ENCODE measurements at regions not wholly inside any gene's neighbourhood (a gene's known extent, or its start where the extent isn't known, plus 50 kb on each side); places are given as distances from the start of the nearest gene placed in this dataset.
"Not testable (repeated sequence)": the region's sequence is repeated elsewhere in the genome, so short reads cannot be mapped to it uniquely, and the experiment has no call there.

DNA sequence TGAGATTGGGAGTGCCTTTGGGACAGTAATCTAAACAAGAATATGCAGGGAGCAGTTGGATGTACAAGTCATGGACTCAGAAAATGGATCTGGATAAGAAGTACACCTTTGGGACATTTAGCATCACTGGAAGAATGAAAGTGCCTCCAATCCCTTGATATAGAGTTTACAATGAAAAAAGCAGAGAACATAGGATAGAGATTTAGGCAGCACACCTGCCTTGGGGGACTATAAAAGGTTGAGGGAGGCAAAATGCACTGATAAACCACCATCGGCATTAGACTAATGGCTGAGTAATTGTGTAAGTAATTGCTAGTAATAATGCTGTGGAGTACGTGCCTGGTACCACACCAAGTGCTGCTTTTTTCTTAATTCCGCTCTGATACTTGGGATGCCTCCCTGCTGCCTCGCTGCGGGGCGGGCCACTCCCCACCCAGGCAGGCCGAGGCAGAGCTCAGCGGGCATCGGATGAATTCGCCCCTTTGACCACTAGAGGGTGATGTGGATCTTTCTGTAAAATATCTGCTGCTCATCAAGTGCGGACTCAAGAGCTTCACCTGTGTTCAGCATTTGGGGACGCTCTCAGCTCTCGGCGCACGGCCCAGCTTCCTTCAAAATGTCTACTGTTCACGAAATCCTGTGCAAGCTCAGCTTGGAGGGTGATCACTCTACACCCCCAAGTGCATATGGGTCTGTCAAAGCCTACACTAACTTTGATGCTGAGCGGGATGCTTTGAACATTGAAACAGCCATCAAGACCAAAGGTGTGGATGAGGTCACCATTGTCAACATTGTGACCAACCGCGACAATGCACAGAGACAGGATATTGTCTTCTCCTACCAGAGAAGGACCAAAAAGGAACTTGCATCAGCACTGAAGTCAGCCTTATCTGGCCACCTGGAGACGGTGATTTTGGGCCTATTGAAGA lies 99.9 kb downstream of the ANKRD18B start:
- DNase-seq (ENCODE audit: low read depth), result peak; percentile 42

DNA sequence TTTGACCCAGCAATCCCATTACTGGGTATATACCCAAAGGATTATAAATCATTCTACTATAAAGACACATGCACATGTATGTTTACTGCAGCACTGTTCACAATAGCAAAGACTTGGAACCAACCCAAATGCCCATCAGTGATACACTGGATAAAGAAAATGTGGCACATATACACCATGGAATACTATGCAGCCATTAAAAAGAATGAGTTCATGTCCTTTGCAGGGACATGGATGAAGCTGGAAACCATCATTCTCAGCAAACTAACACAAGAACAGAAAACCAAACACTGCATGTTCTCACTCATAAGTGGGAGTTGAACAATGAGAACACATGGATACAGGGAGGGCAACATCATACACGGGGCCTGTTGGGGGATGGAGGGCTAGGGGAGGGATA lies 104.3 kb downstream of the ANKRD18B start:
- DNase-seq (ENCODE audit: low read depth), result not testable (repeated sequence)

- no peak for DNase-seq (ENCODE audit: low read depth)
Observed at GRCh38 chr9:33628865-33629410, 104.9 kb downstream of the ANKRD18B start.

- DNase-seq (ENCODE audit: low read depth), result no peak
Observed at GRCh38 chr9:33633636-33634035, 109.6 kb downstream of the ANKRD18B start.

- no peak for DNase-seq (ENCODE audit: low read depth)
Observed at GRCh38 chr9:33637881-33638280, 113.8 kb downstream of the ANKRD18B start.

GRCh38 chr9:33638391-33638915 lies 114.4 kb downstream of the ANKRD18B start:
- DNase-seq (ENCODE audit: low read depth), result no peak

- no peak for DNase-seq (ENCODE audit: low read depth)
Observed at GRCh38 chr9:33645706-33646105, 121.7 kb downstream of the ANKRD18B start.

GRCh38 chr9:33649463-33649862 lies 125.4 kb downstream of the ANKRD18B start:
- no peak for DNase-seq (ENCODE audit: low read depth)

DNA sequence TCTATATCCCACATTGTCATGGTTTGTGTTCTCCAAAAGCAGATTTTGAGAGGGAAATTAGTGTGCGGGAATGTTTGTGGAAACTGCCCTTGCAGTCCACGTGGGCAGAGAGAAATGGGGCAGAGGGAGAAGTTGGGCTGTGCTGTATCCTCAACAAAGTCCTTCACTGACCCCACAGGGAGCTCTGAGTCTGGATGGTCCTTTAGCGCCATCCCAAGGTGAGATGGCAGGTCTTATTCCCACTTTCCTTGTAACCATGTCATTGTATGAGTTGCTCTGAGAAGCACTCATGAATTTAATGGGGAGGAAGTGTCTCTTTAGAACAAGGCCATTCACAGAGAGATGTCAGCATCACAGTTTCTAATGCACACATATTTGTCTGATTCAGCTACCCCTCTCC lies 127.1 kb downstream of the ANKRD18B start:
- DNase-seq (ENCODE audit: low read depth), result no peak

DNA sequence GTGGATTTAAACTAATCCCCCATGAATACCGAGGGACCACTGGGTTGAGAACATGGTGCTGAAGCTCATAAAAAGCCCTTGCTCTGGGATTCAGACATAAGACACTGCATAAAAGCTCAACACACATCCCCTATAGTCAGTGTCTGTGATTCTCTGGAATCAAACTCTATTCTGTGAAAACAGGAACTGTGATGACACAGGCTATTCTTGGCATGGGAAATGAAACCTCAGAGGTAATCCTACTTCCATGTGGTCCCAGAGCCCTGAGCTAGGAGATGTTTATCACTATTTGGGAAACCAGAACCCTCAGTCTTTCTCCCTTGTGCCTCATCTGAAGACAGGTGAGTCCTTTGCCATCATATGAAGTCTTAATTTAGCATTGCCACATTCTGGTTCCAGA lies 135.4 kb upstream of the PRSS3 start:
- no peak for DNase-seq (ENCODE audit: low read depth)

GRCh38 chr9:33660772-33661171 lies 134.6 kb upstream of the PRSS3 start:
- no peak for DNase-seq (ENCODE audit: low read depth)

DNA sequence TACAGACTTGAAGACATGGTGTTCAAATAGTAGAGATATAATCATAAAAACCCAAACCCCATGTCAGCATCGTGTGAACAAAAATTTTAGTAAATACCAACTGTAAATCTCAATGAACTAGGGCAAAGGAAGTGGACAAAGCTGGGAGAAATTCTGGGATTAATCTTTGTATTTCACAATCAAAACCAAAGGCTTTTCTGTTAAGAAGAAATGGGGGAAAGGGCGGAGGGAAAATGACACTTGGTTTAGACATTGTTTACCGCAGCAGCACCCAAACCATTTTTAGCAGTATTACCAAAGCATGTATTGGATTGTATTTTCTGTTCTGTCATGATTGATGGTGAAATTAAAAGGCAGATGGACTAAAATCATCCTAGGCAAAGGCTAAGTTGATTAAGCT lies 134.2 kb upstream of the PRSS3 start:
- no peak for DNase-seq (ENCODE audit: low read depth)

DNA sequence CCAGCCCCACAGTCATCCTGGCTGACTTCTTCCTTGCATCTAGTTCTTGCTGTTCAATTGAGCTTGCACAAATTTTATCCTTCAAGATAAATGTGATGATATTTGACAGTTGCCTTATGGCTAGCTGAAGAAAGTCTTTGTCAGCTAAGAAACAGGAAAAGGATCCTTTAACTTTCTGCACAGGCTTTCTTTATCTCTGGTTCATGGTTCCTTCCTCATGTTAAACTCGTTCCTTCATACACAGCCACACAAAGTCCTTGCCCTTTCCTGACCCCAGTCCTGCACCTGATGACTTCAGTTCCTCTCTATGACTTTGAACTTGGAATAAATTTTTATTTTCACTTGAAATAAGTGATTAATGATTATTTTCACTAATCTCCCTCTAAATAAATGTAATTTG lies 132.5 kb upstream of the PRSS3 start:
- no peak for DNase-seq (ENCODE audit: low read depth)

- not testable (repeated sequence) for DNase-seq (ENCODE audit: low read depth)
Observed at GRCh38 chr9:33676194-33676745, 119.1 kb upstream of the PRSS3 start.

- DNase-seq (ENCODE audit: low read depth), result no peak
Observed at GRCh38 chr9:33676746-33677505, 118.4 kb upstream of the PRSS3 start.

DNA sequence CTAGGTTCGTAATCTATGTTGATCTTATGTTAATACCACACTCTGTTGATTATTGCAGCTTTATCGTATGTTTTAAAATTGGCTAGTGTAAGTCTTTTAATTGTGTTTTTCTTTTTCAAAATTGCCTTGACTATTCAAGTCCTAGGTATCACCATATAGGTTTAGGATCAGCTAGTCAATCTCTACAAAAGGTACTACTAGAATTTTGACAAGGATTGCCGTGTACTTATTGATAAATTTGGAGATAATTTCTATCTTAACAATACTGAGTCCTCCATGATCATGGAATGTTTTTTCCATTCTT lies 117.9 kb upstream of the PRSS3 start:
- DNase-seq (ENCODE audit: low read depth), result no peak

- no peak for DNase-seq (ENCODE audit: low read depth)
Observed at GRCh38 chr9:33677961-33678360, 117.4 kb upstream of the PRSS3 start.

GRCh38 chr9:33682551-33682950 lies 112.8 kb upstream of the PRSS3 start:
- no peak for DNase-seq (ENCODE audit: low read depth)

DNA sequence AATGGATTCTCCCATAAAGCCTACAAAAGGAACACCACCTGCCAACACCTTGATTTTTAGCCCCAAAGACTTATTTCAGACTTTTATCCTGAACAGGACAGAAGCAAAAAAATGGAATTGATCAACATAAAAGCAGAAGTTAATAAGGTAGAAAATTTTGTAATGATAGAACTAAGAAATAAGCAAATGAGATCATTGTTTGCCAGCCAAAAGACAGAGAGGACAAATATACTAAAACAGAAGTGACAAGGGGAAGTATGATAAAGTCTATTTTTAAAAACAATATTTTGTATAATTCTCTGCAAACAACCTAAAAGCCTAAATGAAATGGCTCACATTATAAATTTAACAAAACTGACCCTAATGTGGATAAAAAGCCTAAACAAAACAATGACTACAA lies 110.5 kb upstream of the PRSS3 start:
- DNase-seq (ENCODE audit: low read depth), result no peak

DNA sequence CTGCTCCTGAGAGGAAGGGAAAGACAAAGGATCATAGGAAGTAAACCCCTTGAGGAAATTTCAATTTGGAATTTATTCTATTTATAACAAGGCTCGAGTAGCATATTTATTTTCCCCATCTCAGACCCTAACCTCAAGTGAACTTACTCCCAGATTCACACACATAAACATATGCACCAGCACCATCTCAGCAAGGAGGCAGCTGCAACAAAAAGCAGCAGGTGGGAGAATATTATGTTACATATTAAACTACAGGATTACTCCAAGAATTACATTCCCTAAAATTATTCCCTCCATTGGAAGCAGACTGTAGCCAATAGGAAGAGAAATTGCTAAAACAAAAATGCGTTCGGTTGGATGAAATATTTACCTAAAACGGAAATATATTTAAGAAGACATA lies 108.4 kb upstream of the PRSS3 start:
- DNase-seq (ENCODE audit: low read depth), result no peak

- no peak for DNase-seq (ENCODE audit: low read depth)
Observed at GRCh38 chr9:33687779-33688178, 107.6 kb upstream of the PRSS3 start.

DNA sequence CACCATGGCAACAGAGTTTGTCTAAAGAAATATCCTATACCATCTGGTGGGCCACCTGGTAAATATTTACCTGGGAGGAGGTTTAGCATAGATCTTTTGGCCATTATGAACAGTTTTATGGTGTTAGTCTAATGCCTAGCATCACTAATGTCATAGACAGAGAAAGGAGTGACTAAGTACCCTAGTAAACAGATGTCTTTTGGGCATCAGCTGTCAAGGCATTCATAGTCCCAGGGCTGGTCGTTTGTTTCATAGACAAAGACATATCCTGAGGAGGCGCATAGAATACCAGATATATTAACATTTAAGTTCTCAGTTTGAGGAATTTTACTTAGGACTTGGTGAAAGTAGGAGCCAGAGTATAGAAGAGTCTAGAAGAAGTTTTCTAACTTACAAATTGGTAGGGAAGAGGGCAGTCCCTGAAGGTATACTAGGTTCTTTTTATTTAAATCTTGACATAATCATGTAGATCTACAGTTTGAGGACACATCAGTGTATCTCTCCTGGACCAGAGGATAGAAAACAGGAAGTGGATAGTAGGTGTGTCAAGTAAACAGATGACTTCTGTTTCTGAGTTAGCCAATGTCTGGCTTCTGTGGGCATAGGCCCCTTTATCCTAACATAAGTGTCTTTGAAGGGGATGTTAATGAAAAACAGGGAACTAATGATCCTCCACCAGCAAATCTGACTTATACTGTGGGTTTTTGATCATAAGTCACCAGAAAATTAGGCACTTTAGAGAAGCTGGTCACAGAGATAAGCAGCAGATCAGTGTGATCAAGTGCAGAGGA lies 105.0 kb upstream of the PRSS3 start:
- DNase-seq (ENCODE audit: low read depth), result no peak

Data from stimulated activated CD8-positive, alpha-beta memory T cell treated with anti-CD3 and anti-CD28 coated beads, Interleukin-15, amount 100 ng/mL, for 1 hour (primary cell).